Upper lobe of left lung (tissue), 6 donors: ENCODE measurements at regions not wholly inside any gene's neighbourhood (a gene's known extent, or its start where the extent isn't known, plus 50 kb on each side); places are given as distances from the start of the nearest gene placed in this dataset.

Source experiments
- ATAC-seq, 2 donors: fragments of 200-7000 bp; cut with Tn5 transposase; one replicate each; pipeline ENCODE4 v1.9.1; 2022; ENCODE audit warnings: mild to moderate bottlenecking in 2 of 2, moderate library complexity in 2 of 2; ENCODE audit not compliant: low FRiP score in 2 of 2
- DNase-seq, 2 donors: peaks; one replicate each; pipeline ENCODE4 v3.0.0-alpha.2; 2019 to 2020
- H3K27ac ChIP-seq, 4 donors: fragments of 200-600 bp; sonication (generic); one replicate each; pipeline ENCODE4 v1.5.1; 2016 to 2019
- H3K27me3 ChIP-seq, 4 donors: fragments of 200-600 bp; sonication (generic); one replicate each; pipeline ENCODE4 v1.5.1; 2017 to 2019
- H3K36me3 ChIP-seq, 4 donors: fragments of 200-600 bp; sonication (generic); one replicate each; pipeline ENCODE4 v1.5.1; 2016 to 2019
- H3K4me1 ChIP-seq, 4 donors: fragments of 200-600 bp; sonication (generic); one replicate each; pipeline ENCODE4 v1.5.1; 2018 to 2019
- H3K4me3 ChIP-seq, 4 donors: fragments of 200-600 bp; sonication (generic); one replicate each; pipeline ENCODE4 v1.5.1; 2017 to 2019; ENCODE audit warnings: mild to moderate bottlenecking in 2 of 4, moderate library complexity in 1 of 4
- H3K9me3 ChIP-seq, 4 donors: fragments of 200-600 bp; sonication (generic); one replicate each; pipeline ENCODE4 v1.5.1; 2018 to 2019
- EP300 ChIP-seq, 4 donors: sonication (generic); formaldehyde crosslinking; IDR thresholded peaks; one replicate each; pipeline ENCODE4 v1.5.1; 2017; ENCODE audit warnings: antibody characterized with exemption in 4 of 4, control low read depth in 2 of 4
- POLR2A ChIP-seq, 4 donors: fragments of 450-650 bp; IDR thresholded peaks; one replicate each; pipeline ENCODE4 v1.5.1; 2016 to 2017; ENCODE audit warnings: antibody characterized with exemption in 4 of 4, mild to moderate bottlenecking in 2 of 4
- POLR2AphosphoS5 ChIP-seq, 2 donors: sonication (generic); formaldehyde crosslinking; IDR thresholded peaks; one replicate each; pipeline ENCODE4 v1.5.1; 2017; ENCODE audit warnings: antibody characterized with exemption in 2 of 2
- WGBS, 2 donors: methylation state at CpG; one replicate each; pipeline ENCODE4 v1.1.5; 2017 to 2018; 5-methylcytosine and 5-hydroxymethylcytosine counted together
- TF ChIP-seq, protein P1 (sequence below), 6 experiments: fragments of 450-650 bp in 4 of 6; fragments of 200-600 bp in 2 of 6; sonication (generic) in 2 of 6; IDR thresholded peaks; one replicate each; pipeline ENCODE4 v1.5.1; 2016 to 2019; ENCODE audit warnings: antibody characterized with exemption in 6 of 6
- donor health status: DM: no; HTN: no; CAD: no; lungs with moderate emphysema.
- donor health status: DM: no; HTN: yes; CAD: no; lungs with severe emphysema.

DNA sequence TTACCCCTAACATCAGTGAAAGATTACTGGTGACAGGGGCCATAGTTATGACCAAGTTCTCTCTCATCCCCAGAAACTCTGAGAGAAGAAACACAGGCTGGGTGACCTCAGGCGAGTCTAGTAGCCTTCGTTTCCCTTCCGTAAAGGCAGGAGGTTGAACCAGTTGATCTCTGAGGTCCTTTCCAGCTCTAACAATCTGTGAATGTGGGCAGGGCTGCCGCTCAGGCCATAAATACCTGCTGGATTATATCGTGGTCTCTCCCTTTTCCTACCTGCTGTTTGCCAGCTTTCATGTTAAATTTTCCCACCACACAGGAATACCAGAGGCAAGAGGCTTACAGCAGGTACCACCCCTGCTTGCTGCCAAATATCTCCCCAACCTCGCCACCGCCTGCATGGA is 357.5 kb downstream of the SH3GL2 start:
- TF ChIP-seq POLR2AphosphoS5 (IDR thresholded peaks at IDR 0.05): no peak
- TF ChIP-seq, protein P1, sequence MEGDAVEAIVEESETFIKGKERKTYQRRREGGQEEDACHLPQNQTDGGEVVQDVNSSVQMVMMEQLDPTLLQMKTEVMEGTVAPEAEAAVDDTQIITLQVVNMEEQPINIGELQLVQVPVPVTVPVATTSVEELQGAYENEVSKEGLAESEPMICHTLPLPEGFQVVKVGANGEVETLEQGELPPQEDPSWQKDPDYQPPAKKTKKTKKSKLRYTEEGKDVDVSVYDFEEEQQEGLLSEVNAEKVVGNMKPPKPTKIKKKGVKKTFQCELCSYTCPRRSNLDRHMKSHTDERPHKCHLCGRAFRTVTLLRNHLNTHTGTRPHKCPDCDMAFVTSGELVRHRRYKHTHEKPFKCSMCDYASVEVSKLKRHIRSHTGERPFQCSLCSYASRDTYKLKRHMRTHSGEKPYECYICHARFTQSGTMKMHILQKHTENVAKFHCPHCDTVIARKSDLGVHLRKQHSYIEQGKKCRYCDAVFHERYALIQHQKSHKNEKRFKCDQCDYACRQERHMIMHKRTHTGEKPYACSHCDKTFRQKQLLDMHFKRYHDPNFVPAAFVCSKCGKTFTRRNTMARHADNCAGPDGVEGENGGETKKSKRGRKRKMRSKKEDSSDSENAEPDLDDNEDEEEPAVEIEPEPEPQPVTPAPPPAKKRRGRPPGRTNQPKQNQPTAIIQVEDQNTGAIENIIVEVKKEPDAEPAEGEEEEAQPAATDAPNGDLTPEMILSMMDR (IDR thresholded peaks at IDR 0.05): no peak
- TF ChIP-seq EP300 (IDR thresholded peaks at IDR 0.05): no peak
- no peak for TF ChIP-seq POLR2A (IDR thresholded peaks at IDR 0.05)
- no peaks in the 10 kb centered on the region for H3K9me3 ChIP-seq
- H3K4me1 ChIP-seq: no peaks in the 10 kb centered on the region
- H3K36me3 ChIP-seq: no peaks in the 10 kb centered on the region
- WGBS, 2 donors: 82 to 88% methylated on average over 7 of the region's 7 CpGs
- no peak for ATAC-seq
- H3K4me3 ChIP-seq: no peak overlapping the region
- no peaks in the 10 kb centered on the region for H3K27me3 ChIP-seq
- no peak overlapping the region for H3K27ac ChIP-seq
- no peak for DNase-seq

DNA sequence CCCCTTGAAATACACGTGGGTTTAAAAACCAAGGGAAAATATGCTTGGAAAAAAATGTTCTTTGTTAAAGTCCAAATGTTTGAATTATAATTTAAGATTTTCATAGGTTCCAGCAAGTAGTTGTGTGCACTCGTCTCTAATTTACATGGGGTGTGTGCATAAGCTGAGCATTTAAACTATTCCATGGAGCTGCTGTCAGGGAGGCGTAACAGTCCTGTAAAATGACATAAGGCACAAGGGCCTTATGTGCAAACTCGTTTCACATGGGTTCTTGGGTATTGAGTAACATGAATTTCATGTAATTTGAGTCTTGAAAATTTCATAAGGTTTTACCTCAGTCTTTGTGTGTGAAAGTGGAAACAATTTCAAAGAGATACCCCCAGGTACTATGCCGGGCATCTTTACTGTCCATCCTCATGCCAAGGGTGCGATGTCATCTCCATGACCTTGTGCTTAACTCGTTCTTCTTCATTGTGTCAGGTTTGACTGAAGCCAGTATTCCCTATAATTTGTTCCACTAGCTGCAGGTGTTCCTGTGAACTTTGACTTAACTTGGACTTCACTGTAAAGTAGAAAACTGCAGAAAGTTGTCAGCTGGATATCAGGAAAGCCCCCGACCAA is 359.3 kb downstream of the SH3GL2 start:
- DNase-seq (no peak), ATAC-seq (no peak)
- H3K27ac ChIP-seq: no peak overlapping the region
- WGBS, 2 donors: 75 to 76% methylated on average over 8 of the region's 8 CpGs
- H3K27me3 ChIP-seq: no peaks in the 10 kb centered on the region
- H3K9me3 ChIP-seq: no peaks in the 10 kb centered on the region
- TF ChIP-seq EP300 (IDR thresholded peaks at IDR 0.05): no peak
- TF ChIP-seq, protein P1 (IDR thresholded peaks at IDR 0.05): no peak
- no peak for TF ChIP-seq POLR2A (IDR thresholded peaks at IDR 0.05)
- TF ChIP-seq POLR2AphosphoS5 (IDR thresholded peaks at IDR 0.05): no peak
- no peaks in the 10 kb centered on the region for H3K4me1 ChIP-seq
- no peaks in the 10 kb centered on the region for H3K36me3 ChIP-seq
- no peak overlapping the region for H3K4me3 ChIP-seq

GRCh38 chr9:17942498-17942897 is 363.6 kb downstream of the SH3GL2 start:
- Histone ChIP-seq H3K27me3 (no peaks in the 10 kb centered on the region), H3K27ac (no peak overlapping the region), H3K4me3 (no peak overlapping the region), H3K4me1 (no peaks in the 10 kb centered on the region), H3K9me3 (peaks cover 0 to 6% (median 0%) of the 10 kb centered on the region in 4 donors), H3K36me3 (no peaks in the 10 kb centered on the region)
- ATAC-seq: no peak
- 95 to 100% methylated on average over 1 of the region's 1 CpG for WGBS, 2 donors
- TF ChIP-seq POLR2AphosphoS5 (IDR thresholded peaks at IDR 0.05) (no peak), POLR2A (IDR thresholded peaks at IDR 0.05) (no peak), EP300 (IDR thresholded peaks at IDR 0.05) (no peak)
- TF ChIP-seq, protein P1 (IDR thresholded peaks at IDR 0.05): no peak
- no peak for DNase-seq

GRCh38 chr9:17955409-17955808 is 376.5 kb downstream of the SH3GL2 start:
- DNase-seq (no peak), ATAC-seq (no peak)
- no peaks in the 10 kb centered on the region for H3K27me3 ChIP-seq
- no peaks in the 10 kb centered on the region for H3K9me3 ChIP-seq
- no peaks in the 10 kb centered on the region for H3K4me1 ChIP-seq
- no peak for TF ChIP-seq EP300 (IDR thresholded peaks at IDR 0.05)
- TF ChIP-seq POLR2AphosphoS5 (IDR thresholded peaks at IDR 0.05): no peak
- no peak for TF ChIP-seq POLR2A (IDR thresholded peaks at IDR 0.05)
- TF ChIP-seq, protein P1 (IDR thresholded peaks at IDR 0.05): no peak
- no peak overlapping the region for H3K4me3 ChIP-seq
- 65 to 70% methylated on average over 2 of the region's 2 CpGs for WGBS, 2 donors
- no peak overlapping the region for H3K27ac ChIP-seq
- no peaks in the 10 kb centered on the region for H3K36me3 ChIP-seq

DNA sequence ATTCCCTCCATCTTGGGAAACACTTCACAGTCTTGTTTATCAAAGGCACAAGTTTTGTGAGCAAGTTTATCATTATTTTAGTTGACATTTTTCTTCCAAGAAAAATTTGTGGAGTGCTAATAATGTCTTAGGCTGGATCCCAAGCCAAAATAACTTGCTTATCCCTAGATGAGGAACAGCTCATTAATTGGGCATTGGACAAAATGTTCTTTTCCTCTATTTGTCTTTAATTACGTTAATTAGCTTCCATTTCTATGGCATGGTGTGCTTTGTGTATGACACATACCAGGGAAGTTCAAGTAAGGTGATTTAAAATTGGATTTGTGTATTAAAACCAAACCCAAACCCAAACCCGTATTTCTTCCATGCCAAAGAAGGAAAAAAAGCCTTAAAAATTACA is 379.5 kb downstream of the SH3GL2 start:
- H3K36me3 ChIP-seq: no peaks in the 10 kb centered on the region
- no peak overlapping the region for H3K4me3 ChIP-seq
- DNase-seq: no peak
- no peak overlapping the region for H3K27ac ChIP-seq
- H3K9me3 ChIP-seq: no peaks in the 10 kb centered on the region
- no peak for TF ChIP-seq EP300 (IDR thresholded peaks at IDR 0.05)
- TF ChIP-seq, protein P1 (IDR thresholded peaks at IDR 0.05): no peak
- no peak for TF ChIP-seq POLR2A (IDR thresholded peaks at IDR 0.05)
- TF ChIP-seq POLR2AphosphoS5 (IDR thresholded peaks at IDR 0.05): no peak
- 63 to 65% methylated on average over 2 of the region's 2 CpGs for WGBS, 2 donors
- ATAC-seq: no peak
- H3K4me1 ChIP-seq: no peaks in the 10 kb centered on the region
- no peaks in the 10 kb centered on the region for H3K27me3 ChIP-seq
